HG02610 (cell line): ENCODE measurements at regions not wholly inside any gene's neighbourhood (a gene's known extent, or its start where the extent isn't known, plus 50 kb on each side); places are given as distances from the start of the nearest gene placed in this dataset.
"Not testable (repeated sequence)": the region's sequence is repeated elsewhere in the genome, so short reads cannot be mapped to it uniquely, and the experiment has no call there.

Source experiments
- ATAC-seq: cut with Tn5 transposase; IDR thresholded peaks from one replicate; pipeline ENCODE4 v1.9.1; 2021; ENCODE audit warnings: mild to moderate bottlenecking, moderate library complexity; ENCODE audit not compliant: unreplicated experiment

DNA sequence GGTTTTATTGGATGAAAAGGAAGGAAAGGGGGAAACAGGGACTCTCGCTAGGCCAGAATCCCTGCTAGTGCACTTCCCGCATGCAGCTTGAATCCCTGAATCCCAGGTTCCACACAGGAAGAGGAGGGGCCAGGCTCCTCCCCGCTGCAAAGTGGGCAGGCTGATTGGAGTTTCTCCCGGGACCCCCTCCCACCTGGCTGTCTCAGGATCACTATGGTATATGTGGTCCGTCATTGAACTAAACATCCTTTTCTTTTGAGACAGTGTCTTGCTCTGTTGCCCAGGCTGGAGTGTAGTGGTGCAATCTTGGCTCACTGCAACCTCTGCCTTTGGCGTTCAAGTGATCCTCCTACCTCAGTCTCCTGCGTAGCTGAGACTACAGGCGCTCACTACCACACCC lies 70.7 kb downstream of the FAM50B start:
- ATAC-seq = no peak

- no peak for ATAC-seq
These were observed 71.1 kb downstream of the FAM50B start for GRCh38 chr6:3920321-3920720.

DNA sequence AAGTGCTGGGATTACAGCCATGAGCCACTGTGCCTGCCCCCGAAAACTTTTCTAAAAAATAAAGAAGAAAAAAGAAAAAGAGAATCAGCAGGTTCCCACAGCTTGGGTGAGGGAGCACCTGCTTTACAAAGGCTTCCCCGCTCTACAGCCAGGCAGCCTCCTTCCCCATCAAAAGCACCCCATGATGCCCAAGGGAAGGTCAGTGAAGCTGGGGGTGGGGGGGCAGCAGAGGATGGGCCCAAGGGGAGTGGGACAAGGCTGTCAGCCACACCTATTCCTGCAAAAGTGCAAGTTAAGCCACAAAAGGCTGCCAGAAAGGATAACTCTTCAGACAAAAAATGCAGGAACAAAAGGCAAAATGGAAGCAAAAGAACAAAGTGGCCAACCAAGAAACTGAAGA lies 72.5 kb downstream of the FAM50B start:
- no peak for ATAC-seq

DNA sequence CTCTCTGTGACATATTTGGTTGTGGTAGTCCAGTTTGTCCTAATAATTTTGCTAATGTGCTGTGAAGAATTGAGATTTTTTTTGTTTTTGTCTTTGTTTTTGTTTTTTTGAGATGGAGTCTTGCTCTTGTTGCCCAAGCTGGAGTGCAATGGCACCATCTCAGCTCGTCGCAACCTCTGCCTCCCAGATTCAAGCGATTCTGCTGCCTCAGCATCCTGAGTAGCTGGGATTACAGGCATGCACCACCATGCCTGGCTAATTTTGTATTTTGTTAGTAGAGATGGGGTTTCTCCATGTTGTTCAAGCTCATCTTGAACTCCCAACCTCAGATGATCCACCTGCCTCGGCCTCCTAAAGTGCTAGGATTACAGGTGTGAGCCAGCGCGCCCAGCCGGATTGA lies 73.4 kb downstream of the FAM50B start:
- ATAC-seq = not testable (repeated sequence)

- not testable (repeated sequence) for ATAC-seq
These were observed 76.3 kb downstream of the FAM50B start for GRCh38 chr6:3925223-3926149.

- no peak for ATAC-seq
These were observed 76.9 kb downstream of the FAM50B start for GRCh38 chr6:3926150-3926482.

DNA sequence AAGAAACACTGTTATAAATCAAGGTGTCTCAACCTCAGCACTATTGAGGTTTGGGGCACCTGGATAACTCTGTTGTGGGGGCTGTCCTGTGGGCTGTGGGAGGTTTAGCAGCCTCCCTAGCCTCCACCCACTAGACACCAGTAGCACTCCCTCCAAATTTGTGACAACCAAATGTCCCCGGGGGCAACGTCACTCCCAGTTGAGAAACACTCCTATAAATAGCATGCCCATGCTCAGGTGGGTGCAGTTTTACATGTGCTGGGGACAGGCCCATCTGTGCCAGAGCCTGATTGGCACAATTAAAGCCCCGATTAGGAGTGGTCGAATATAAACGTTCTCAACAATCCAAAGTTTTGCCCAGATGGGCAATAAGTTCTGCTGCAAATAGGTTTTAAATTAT lies 78.9 kb downstream of the FAM50B start:
- ATAC-seq = no peak

GRCh38 chr6:3929281-3929798 lies 80.2 kb downstream of the FAM50B start:
- no peak for ATAC-seq

DNA sequence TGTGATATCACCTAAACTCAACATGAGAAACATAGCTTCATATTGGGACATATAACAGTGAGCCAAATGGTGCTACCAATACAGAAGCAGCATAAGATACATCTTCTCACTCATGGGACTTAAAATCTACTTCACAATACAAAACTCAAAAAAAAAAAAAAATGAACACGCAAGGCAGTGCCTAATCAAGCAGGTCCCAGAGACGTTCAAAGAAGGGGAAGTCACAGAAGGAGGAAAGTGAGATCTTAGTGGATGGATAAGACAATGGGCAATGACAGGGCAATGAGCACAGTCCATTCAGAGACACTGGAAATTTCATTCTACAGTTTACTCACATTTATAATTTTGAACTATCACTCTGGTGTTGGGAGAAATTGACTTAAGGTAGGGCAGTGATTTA lies 88.3 kb downstream of the FAM50B start:
- ATAC-seq = no peak

DNA sequence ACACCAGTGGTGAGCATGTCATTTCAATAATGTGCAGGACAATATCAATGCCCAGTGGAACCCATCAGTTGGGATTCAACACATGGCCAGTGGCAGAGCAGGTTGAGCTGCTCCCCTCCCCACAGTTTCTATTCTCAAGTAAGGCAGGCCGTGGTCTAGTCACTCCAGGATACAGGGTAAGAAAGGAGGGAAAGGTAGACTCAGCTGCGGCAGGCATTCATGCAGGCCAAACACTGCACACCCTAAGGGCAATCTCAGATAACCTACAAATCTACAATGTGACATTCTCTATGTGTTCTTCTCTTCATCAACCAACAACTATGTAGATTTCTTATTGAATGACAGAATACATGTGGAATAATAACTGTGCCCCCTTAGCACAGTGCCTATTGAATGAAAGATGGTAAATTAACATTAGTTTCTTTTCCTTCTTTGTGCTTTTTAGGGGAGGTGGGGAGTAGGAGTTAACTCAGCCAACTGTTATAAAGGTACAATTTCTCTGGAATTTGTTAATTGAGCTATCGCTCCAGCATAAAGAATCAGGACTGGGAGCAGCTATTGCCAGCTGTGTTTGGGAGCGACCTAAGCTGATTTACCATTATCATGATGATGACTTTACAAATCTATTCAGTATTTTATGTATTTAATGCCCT lies 89.7 kb downstream of the FAM50B start:
- ATAC-seq = no peak

GRCh38 chr6:3939368-3939958 lies 90.3 kb downstream of the FAM50B start:
- ATAC-seq = no peak

- no peak for ATAC-seq
These were observed 90.8 kb downstream of the FAM50B start for GRCh38 chr6:3939964-3940363.

DNA sequence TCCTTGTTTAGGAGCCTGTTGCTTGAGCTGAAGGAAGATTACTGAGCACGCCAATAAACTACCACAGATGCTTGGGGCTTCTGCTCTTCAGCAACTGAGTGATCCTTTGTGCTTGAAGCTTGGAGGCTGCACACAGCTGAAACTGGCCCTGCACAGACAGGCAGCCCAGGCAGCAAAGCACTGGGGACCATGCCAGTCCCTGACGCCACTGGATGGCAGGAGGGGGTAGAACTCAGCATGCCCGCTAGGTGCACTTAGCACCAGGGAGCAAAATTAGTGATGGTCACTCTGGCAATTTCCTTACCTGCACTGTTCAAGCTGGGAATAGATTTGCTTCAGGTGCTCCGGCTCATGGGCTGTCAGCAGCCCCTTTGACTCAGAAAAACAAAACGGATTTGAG lies 91.5 kb downstream of the FAM50B start:
- no peak for ATAC-seq

GRCh38 chr6:3943331-3943765 lies 94.2 kb downstream of the FAM50B start:
- ATAC-seq = no peak

DNA sequence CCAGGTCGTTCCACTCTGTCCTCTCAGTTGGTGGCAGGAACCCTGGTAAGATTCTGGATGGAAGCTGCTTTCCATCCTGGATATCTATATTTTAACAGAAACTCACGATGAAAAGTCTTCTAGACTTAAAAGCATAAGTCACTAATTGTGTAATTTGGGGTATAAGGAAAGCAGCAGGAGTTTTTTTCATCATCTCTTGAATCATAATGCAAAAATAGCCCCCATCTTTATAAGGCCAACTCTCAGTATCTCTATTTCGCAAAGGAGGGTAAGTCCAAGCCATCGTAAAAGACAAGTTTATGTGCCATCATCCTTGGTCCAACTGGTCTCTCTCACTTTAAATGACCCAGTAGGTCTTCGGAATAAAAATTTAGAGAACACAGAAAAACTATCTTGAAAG lies 95.1 kb downstream of the FAM50B start:
- no peak for ATAC-seq

- ATAC-seq = no peak
These were observed 97.6 kb downstream of the FAM50B start for GRCh38 chr6:3946778-3947177.

GRCh38 chr6:3948866-3949265 lies 99.7 kb downstream of the FAM50B start:
- no peak for ATAC-seq

- no peak for ATAC-seq
These were observed 100.3 kb downstream of the FAM50B start for GRCh38 chr6:3949521-3949920.

DNA sequence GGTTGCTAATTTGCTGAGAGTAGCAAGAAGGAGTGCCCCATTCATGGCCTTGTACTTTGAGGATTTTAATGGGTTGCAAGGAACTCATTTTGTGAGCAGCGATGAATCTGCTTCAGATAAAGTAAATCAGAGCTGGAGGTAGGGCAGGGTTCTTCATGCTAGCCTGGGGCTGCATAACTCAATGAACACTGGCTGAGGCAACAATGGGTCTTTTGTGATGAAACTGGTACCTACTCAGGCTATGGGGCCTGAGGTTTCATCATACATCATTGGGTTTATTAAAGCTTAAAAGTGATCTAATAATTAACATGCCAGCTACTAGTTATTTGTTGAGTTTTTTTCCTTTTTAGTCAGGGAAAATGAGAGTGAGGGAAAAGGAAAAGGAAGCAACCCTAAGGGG lies 106.9 kb downstream of the FAM50B start:
- no peak for ATAC-seq

GRCh38 chr6:3957321-3957720 lies 108.1 kb downstream of the FAM50B start:
- no peak for ATAC-seq

GRCh38 chr6:3958255-3958654 lies 109.1 kb downstream of the FAM50B start:
- ATAC-seq = no peak

GRCh38 chr6:3959385-3959784 lies 110.2 kb downstream of the FAM50B start:
- no peak for ATAC-seq
